Prostate gland (tissue), 2 donors: ENCODE measurements at regions not wholly inside any gene's neighbourhood (a gene's known extent, or its start where the extent isn't known, plus 50 kb on each side); places are given as distances from the start of the nearest gene placed in this dataset.

Source experiments
- CTCF ChIP-seq, 4 experiments: fragments of 200-600 bp in 2 of 4; fragments of 450-650 bp in 2 of 4; sonication (generic) in 2 of 4; IDR thresholded peaks; 1 replicate in 3 of 4; 2 replicates in 1 of 4; pipeline ENCODE4 v1.5.1; 2016 to 2019; ENCODE audit warnings: antibody characterized with exemption in 4 of 4, mild to moderate bottlenecking in 2 of 4, moderate library complexity in 2 of 4
- POLR2AphosphoS5 ChIP-seq: sonication (generic); formaldehyde crosslinking; IDR thresholded peaks from one replicate; pipeline ENCODE4 v1.6.1; 2017; ENCODE audit warnings: antibody characterized with exemption

DNA sequence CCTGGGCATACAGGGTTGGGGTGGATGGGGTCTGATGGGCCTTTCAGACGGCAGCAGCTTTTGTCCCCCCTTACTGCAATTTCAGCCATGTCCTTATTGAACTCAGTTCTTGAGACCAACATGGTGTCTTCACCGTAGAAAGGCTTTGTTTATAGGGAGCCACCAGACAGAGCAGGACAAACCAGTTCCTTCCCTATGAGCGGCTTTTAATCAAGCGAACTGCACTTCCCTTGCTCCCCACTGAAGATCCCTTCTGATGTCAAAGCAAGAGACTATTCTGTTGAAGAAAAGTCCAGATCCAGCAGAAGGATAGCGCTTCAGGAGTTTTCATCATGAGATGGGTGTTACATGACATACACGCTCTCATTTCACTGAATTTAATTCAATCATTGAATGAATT lies 100.4 kb downstream of the CD47 start:
- TF ChIP-seq POLR2AphosphoS5 = no peak
- no peak for TF ChIP-seq CTCF (IDR thresholded peaks at IDR 0.05)
